ENCODE measurements at regions not wholly inside any gene's neighbourhood (a gene's known extent, or its start where the extent isn't known, plus 50 kb on each side); places are given as distances from the start of the nearest gene placed in this dataset.
A peak's percentile ranks its signal among the peaks of the same experiment; 100 is the strongest.

DNA sequence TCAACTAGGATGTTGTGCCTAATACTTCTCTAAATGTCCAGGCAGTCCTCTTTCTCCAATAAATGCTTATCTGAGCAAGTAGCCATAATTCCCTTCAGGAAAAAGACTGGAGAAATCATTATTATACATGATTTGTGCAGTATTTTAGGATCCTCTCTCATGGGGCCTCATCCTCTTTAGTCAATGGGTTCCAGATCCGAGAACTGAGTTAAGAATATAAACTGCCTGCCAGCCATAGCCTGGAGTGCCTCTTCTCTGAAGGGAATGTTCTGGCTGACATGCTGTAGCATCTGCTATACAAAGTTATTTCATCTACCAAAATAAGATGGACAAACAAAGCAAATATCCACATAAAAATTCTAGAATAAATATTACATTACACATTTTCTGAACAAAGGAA, 334.0 kb upstream of the PRMT6 start:
- no peak overlapping the region for H3K4me3 ChIP-seq
- no peak overlapping the region for H3K27ac ChIP-seq
- no peaks in the 10 kb centered on the region for H3K27me3 ChIP-seq
- no peak for TF ChIP-seq CTCF (IDR thresholded peaks at IDR 0.05)
- no peaks in the 10 kb centered on the region for H3K9me3 ChIP-seq
- H3K36me3 ChIP-seq: no peaks in the 10 kb centered on the region
- H3K4me1 ChIP-seq: no peaks in the 10 kb centered on the region
- DNase-seq (ENCODE audit: low spot score in 2 of 2): no peak
- intact Hi-C loops (cut with DNase I): no loop called here

GRCh38 chr1:106727171-106727570, 329.3 kb upstream of the PRMT6 start:
- Histone ChIP-seq H3K27me3 (no peaks in the 10 kb centered on the region), H3K4me3 (no peak overlapping the region), H3K27ac (no peak overlapping the region), H3K9me3 (no peaks in the 10 kb centered on the region), H3K36me3 (no peaks in the 10 kb centered on the region), H3K4me1 (no peaks in the 10 kb centered on the region)
- no peak for DNase-seq (ENCODE audit: low spot score in 2 of 2)
- TF ChIP-seq CTCF (IDR thresholded peaks at IDR 0.05): no peak
- intact Hi-C loops (cut with DNase I): no loop called here

GRCh38 chr1:106746448-106747085, 309.9 kb upstream of the PRMT6 start:
- no peaks in the 10 kb centered on the region for H3K36me3 ChIP-seq
- no peak for TF ChIP-seq CTCF (IDR thresholded peaks at IDR 0.05)
- no peaks in the 10 kb centered on the region for H3K4me1 ChIP-seq
- no peak for DNase-seq (ENCODE audit: low spot score in 2 of 2)
- H3K4me3 ChIP-seq: no peak overlapping the region
- no peaks in the 10 kb centered on the region for H3K9me3 ChIP-seq
- intact Hi-C loops (cut with DNase I): no loop called here
- no peaks in the 10 kb centered on the region for H3K27me3 ChIP-seq
- H3K27ac ChIP-seq: no peak overlapping the region

DNA sequence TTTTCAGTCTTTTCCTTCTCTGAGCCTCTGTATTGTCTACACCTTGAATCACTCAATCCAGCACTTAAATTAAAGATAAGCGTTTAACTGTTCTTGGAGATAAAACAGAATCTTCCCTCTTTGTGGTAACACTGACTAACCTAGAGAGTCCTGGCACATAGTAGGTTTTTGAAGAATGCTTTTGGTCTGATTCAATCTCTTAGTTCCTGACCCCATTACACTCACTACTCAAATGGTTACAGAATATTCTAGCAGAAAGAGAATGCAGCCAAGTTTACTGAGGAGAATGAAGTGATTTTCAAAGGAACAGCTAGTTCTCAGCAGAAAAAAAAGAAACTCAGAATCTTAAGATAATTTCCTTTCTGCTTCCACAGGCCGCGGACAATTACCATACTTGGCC, 309.2 kb upstream of the PRMT6 start:
- Histone ChIP-seq H3K4me3 (no peak overlapping the region), H3K27ac (no peak overlapping the region), H3K36me3 (no peaks in the 10 kb centered on the region), H3K27me3 (no peaks in the 10 kb centered on the region), H3K9me3 (no peaks in the 10 kb centered on the region), H3K4me1 (no peaks in the 10 kb centered on the region)
- DNase-seq (ENCODE audit: low spot score in 2 of 2): no peak
- intact Hi-C loops (cut with DNase I): no loop called here
- TF ChIP-seq CTCF (IDR thresholded peaks at IDR 0.05): no peak

DNA sequence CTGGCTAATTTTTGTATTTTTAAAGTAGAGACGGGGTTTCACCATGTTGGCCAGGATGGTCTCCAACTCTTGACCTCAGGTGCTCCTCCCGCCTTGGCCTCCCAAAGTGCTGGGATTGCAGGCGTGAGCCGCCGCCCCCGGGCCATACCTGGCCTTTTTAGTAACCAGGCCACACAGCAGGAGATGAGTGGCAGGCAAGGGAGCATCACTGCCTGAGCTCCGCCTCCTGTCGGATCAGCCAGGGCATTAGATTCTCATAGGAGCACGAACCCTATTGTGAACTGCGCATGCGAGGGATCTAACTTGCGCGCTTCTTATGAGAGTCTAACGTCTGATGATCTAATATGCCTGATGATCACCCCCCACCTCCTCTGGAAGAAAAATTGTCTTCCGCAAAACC, 308.7 kb upstream of the PRMT6 start:
- Histone ChIP-seq H3K9me3 (no peaks in the 10 kb centered on the region), H3K36me3 (no peaks in the 10 kb centered on the region), H3K27ac (no peak overlapping the region), H3K27me3 (no peaks in the 10 kb centered on the region), H3K4me3 (no peak overlapping the region), H3K4me1 (no peaks in the 10 kb centered on the region)
- peak in 1 of 2 donors; percentile 58 for DNase-seq (ENCODE audit: low spot score in 2 of 2)
- TF ChIP-seq CTCF (IDR thresholded peaks at IDR 0.05): no peak
- intact Hi-C loops (cut with DNase I): no loop called here

- Histone ChIP-seq H3K9me3 (no peaks in the 10 kb centered on the region), H3K27ac (no peak overlapping the region), H3K27me3 (no peaks in the 10 kb centered on the region), H3K4me3 (no peak overlapping the region), H3K36me3 (no peaks in the 10 kb centered on the region), H3K4me1 (no peaks in the 10 kb centered on the region)
- no peak for DNase-seq (ENCODE audit: low spot score in 2 of 2)
- TF ChIP-seq CTCF (IDR thresholded peaks at IDR 0.05): no peak
- intact Hi-C loops (cut with DNase I): no loop called here
Measured at GRCh38 chr1:106748606-106749005, 307.9 kb upstream of the PRMT6 start.
